Activated CD4-positive, alpha-beta memory T cell treated with anti-CD3 and anti-CD28 coated beads, Interleukin-2, amount 10 ng/mL, durations not matched to agents 7 days and 5 days (primary cell): ENCODE measurements at regions not wholly inside any gene's neighbourhood (a gene's known extent, or its start where the extent isn't known, plus 50 kb on each side); places are given as distances from the start of the nearest gene placed in this dataset.

Experiments used
- CTCF ChIA-PET: fragments of 350-600 bp; sonication (Branson Sonifier 250); formaldehyde crosslinking; loops from one replicate; lab custom pipeline; 2021; ENCODE audit warnings: antibody characterized with exemption, inconsistent platforms; lab: Charles Lee
- POLR2A ChIA-PET: fragments of 350-600 bp; sonication (Branson Sonifier 250); formaldehyde crosslinking; loops from one replicate; lab custom pipeline; 2021; ENCODE audit warnings: antibody characterized with exemption; lab: Charles Lee
- DNase-seq: peaks from one replicate; pipeline ENCODE4 v3.0.0-alpha.2; 2020
- H3K27ac Mint-ChIP-seq: one replicate; pipeline ENCODE4 v1.8.0; 2021; ENCODE audit warnings: mild to moderate bottlenecking, mixed read lengths
- H3K27me3 Mint-ChIP-seq: one replicate; pipeline ENCODE4 v1.8.0; 2021; ENCODE audit warnings: mixed read lengths
- H3K36me3 Mint-ChIP-seq: one replicate; pipeline ENCODE4 v1.8.0; 2021; ENCODE audit warnings: low read depth, mixed read lengths
- H3K4me1 Mint-ChIP-seq: one replicate; pipeline ENCODE4 v1.8.0; 2021; ENCODE audit warnings: mixed read lengths
- H3K4me3 Mint-ChIP-seq: one replicate; pipeline ENCODE4 v1.8.0; 2021; ENCODE audit warnings: mild to moderate bottlenecking, mixed read lengths
- H3K9me3 Mint-ChIP-seq: one replicate; pipeline ENCODE4 v1.8.0; 2021; ENCODE audit warnings: mixed read lengths

DNA sequence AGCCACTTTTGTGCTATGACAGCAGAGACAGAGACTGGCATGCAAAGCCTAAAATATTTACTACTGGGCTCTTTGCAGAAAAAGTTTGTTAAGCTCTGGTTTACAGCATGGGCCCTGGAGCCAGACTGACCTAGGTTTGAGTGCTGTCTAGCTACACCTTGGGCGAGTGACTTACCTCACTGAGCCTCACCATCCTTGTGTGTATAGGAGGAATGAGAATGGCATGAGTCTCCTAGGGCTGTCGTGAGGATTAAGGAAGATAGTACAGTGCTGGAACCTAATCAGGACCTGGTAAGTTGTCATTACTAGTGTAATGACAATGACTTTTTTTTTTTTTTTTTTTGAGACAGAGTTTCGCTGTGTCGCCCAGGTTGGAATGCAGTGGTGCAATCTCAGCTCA is 65.2 kb downstream of the MSX2 start:
- DNase-seq: no peak
- Mint-ChIP-seq H3K27me3 (peaks cover 7% of the 10 kb centered on the region), H3K9me3 (peaks cover 4% of the 10 kb centered on the region), H3K36me3 (no peaks in the 10 kb centered on the region), H3K27ac (no peak overlapping the region), H3K4me3 (no peak overlapping the region), H3K4me1 (no peaks in the 10 kb centered on the region)
- ChIA-PET CTCF (interaction anchor here (1.2 kb wide), 1 partner anchor 370 kb away, joined by 3 read pairs; no protein-coding TSS in a partner anchor), POLR2A (interaction anchor here (1.1 kb wide), 1 partner anchor 12 kb away, joined by 3 read pairs; no protein-coding TSS in a partner anchor)

DNA sequence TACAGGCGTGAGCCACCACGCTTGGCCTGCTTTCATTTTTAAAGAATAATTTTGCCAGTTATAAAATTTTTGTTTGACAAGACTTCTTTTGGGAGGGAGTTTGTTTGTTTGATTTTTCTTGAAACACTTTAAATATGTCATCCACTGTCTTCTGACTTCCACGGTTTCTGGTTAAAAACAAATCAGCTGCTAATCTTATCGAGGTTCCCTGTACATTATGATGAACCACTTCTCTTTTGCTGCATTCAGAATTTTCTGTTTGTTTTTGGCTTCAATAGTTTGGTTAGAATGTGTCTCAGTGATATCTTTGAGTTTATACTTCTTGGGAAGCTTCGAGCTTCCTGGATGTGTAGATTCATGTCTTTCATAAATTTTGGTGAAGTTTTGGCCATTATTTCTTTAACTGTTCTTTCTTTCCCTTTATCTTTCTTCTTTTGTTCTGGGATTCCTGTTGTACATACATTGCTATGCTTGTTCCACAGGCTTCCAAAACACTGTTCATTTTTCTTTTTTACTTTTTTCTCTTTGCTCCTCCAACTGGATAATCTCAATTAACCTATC is 60.8 kb downstream of the MSX2 start:
- Mint-ChIP-seq H3K36me3 (no peaks in the 10 kb centered on the region), H3K27ac (no peak overlapping the region), H3K4me1 (no peaks in the 10 kb centered on the region), H3K27me3 (peaks cover 7% of the 10 kb centered on the region), H3K9me3 (peaks cover 4% of the 10 kb centered on the region), H3K4me3 (no peak overlapping the region)
- POLR2A ChIA-PET: no interaction called here
- no peak for DNase-seq
- CTCF ChIA-PET: no interaction called here
